Amygdala (tissue), 56 donors: ENCODE measurements at regions not wholly inside any gene's neighbourhood (a gene's known extent, or its start where the extent isn't known, plus 50 kb on each side); places are given as distances from the start of the nearest gene placed in this dataset.
"Not testable (repeated sequence)": the region's sequence is repeated elsewhere in the genome, so short reads cannot be mapped to it uniquely, and the experiment has no call there.

Experiments
- DNase-seq, 56 donors: peaks; one replicate each; lab custom pipeline; 2025; lab: John Stamatoyannopoulos, UW

- DNase-seq: no peak
These were observed 140.1 kb downstream of the ZNF486 start for GRCh38 chr19:20307127-20307526.

DNA sequence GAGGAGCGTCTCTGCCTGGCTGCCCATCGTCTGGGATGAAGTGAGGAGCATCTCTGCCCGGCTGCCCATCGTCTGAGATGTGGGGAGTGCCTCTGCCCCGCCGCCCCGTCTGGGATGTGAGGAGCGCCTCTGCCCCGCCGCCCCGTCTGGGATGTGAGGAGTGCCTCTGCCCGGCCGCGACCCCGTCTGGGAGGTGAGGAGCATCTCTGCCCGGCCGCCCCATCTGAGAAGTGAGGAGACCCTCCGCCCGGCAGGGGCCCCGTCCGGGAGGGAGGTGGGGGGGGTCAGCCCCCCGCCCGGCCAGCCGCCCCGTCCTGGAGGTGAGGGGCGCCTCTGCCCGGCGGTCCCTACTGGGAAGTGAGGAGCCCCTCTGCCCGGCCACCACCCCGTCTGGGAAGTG is 129.3 kb downstream of the ZNF486 start:
- DNase-seq: not testable (repeated sequence)

DNA sequence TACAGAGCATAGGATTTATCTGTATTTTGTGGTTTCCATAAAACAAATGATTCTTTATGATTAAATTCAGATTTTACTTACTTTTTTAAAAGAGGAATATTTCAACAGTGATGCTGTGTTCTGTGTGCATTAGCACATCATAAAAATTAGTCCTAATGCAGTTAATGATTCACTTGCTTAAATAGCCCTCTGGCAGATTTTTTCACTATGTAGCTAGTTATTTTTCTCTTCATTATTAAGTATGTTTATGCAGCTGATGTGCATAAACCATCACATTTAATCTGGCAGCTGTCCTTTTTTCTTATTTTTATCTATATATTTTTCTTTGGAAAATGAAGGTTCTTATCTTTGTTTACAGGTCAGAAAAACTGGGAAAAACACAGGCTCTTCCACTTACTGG is 127.2 kb downstream of the ZNF486 start:
- DNase-seq: no peak

GRCh38 chr19:20292520-20292919 is 125.5 kb downstream of the ZNF486 start:
- DNase-seq: not testable (repeated sequence)

DNA sequence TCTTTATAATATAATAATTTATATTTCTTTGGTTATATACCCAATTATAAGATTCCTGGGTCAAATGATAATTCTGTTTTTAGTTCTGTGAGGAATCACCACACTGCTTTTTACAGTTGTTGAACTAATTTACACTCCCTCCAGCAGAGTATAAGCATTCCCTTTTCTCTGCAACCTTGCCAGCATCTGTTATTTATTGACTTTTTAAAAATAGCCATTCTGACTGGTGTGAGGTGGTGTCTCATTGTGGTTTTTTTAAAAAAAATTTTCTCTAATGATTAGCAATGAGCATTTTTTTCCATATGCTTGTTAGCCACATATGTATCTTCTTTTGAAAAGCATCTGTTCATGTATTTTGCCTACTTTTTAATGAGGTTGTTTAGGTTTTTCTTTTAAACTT is 122.2 kb downstream of the ZNF486 start:
- DNase-seq: no peak

DNA sequence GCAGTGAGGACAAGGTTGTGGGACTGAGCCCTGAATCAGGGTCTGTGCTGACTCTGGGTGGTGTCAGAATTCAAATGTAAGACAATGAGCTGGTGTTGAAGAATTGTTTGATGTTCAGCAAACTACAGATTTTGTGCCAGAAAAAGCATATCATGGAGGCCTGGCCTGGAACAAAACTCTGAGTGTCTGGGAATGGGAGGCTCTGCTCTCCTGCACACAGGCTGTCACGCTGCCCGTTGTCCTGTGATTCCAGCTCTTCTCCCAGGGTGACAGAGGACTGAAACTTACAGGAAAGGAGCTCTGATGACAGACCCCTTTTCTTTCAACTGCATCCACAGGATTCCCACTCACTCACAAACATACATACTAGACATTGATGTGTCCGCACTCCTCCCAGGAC is 120.1 kb downstream of the ZNF486 start:
- DNase-seq: peak in 28 of 56 donors; percentile 0 to 61 (median 19)

GRCh38 chr19:20285876-20286275 is 118.9 kb downstream of the ZNF486 start:
- DNase-seq: not testable (repeated sequence)

DNA sequence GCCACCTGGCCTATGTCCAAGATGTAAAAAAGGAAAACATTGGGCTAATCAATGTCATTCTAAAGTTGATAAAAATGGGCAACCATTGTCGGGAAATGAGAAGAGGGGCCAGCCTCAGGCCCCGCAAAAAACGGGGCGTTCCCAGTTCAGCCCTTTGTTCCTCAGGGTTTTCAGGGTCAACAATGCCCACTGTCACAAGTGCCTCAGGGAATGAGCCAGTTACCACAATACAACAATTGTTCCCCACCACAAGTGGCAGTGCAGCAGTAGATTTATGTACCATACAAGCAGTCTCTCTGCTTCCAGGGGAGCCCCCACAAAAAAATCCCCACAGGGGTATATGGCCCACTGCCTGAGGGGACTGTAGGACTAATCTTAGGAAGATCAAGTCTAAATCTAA is 112.5 kb downstream of the ZNF486 start:
- DNase-seq: peak in 44 of 56 donors; percentile 2 to 78 (median 44)

GRCh38 chr19:20278342-20278741 is 111.3 kb downstream of the ZNF486 start:
- peak in 6 of 56 donors; percentile 1 to 48 (median 10) for DNase-seq

DNA sequence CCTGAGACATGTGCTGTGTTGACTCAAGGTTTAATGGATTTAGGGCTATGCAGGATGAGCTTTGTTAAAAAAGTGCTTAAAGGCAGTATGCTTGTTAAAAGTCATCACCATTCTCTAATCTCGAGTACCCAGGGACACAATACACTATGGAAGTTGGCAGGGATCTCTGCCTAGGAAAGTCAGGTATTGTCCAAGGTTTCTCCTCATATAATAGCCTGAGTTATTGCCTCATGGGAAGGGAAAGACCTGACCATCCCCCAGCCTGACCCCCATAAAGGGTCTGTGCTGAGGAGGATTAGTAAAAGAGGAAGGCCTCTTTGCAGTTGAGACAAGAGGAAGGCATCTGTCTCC is 109.7 kb downstream of the ZNF486 start:
- DNase-seq: not testable (repeated sequence)

GRCh38 chr19:20276011-20276731 is 109.2 kb downstream of the ZNF486 start:
- DNase-seq: no peak

DNA sequence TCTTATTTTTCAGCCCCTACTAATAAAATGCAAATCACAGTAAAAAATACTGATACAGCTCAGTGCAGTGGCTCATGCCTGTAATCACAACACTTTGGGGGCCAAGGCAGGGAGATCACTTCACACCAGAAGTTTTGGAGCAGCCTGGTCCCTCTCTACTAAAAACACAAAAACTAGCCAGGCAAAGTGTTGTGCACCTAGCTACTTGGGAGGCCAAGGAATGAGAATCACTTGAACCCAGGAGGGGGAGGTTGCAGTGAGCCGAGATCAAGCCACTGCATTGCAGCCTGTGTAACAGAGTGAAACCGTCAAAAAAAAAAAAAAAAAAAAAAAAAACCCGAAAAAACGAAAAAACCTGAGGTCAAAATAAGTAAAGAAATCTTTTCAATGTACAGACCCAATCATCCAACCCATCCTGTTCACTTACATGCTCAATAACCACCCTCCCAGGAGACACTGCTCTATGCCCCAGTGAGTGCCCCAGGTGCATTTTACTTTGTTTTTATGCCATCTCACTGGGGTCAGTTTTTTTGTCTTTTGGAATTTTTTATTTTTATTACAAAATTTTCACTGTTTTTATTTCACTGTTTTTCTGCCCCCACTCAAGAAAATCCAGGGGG is 107.0 kb downstream of the ZNF486 start:
- DNase-seq: no peak

- DNase-seq: no peak
These were observed 106.4 kb downstream of the ZNF486 start for GRCh38 chr19:20273376-20273775.

- DNase-seq: not testable (repeated sequence)
These were observed 105.6 kb downstream of the ZNF486 start for GRCh38 chr19:20272627-20273010.

DNA sequence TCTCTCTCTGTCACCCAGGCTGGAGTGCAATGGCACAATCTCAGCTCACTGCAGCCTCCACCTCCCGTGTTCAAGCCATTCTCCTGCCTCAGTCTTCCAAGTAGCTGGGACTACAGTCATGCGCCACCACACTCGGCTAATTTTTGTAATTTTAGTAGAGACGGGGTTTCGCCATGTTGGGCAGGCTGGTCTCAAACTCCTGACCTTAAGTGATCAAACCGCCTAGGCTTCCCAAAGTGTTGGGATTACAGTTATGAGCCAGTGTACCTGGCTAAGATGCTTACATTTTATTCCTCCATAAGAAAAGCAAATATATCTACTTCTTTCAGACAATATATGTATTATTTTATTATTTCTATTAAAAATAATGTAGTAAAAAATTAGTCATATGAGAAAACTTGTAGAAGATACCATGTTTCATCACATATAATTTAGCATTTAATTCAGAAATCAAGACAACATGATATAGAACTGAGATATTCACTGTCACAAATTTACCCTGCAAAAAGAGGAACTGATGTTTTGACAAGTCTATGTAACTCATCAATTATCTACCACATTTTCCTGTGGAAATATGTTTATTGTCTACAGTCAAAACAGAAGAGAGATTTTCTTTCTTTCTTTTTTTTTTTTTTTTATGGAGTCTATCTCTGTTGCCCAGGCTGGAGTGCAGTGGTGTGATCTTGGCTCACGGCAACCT is 105.1 kb downstream of the ZNF486 start:
- DNase-seq: not testable (repeated sequence)

DNA sequence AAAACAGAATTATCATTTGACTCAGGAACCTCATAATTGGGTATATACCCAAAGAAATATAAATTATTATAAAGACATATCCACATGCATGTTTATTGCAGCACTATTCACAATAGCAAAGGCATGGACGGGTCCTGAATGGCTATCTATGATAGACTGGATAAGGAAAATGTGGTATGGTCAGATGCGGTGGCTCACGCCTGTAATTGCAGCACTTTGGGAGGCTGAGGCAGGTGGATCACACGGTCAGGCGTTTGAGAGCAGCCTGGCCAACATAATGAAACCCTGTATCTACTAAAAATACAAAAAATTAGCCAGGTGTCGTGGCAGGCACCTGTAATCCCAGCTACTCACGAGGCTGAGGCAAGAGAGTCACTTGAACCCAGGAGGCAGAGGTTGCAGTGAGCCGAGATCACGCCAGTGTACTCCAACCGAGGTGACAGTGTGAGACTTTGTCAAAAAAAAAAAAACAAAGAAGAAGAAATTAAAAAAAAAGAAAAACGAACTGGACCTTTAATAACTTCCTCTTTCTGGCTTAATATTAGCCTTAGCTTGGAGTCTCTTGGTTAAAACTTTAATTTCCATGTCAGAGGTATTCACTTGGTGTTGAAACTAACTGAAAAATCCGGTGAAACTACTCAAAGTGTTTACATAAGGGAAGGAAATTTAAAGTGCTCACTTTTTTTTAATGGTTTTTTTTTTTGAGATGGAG is 104.4 kb downstream of the ZNF486 start:
- no peak for DNase-seq

DNA sequence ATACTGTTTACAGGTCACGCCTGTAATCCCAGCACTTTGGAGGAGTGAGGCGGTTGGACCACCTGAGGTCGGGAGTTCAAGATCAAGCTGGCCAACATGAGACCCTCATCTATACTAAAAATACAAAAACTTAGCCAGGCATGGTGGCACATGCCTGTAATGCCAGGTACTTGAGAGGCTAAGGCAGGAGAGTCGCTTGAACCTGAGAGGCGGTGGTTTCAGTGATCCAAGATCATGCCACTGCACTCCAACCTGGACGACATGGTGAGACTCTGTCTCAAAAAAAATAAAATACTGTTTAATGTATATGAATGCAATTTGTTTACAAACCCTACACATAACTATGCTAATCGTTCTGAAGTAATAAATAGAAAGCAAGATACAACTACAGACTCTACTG is 102.4 kb downstream of the ZNF486 start:
- DNase-seq: no peak

DNA sequence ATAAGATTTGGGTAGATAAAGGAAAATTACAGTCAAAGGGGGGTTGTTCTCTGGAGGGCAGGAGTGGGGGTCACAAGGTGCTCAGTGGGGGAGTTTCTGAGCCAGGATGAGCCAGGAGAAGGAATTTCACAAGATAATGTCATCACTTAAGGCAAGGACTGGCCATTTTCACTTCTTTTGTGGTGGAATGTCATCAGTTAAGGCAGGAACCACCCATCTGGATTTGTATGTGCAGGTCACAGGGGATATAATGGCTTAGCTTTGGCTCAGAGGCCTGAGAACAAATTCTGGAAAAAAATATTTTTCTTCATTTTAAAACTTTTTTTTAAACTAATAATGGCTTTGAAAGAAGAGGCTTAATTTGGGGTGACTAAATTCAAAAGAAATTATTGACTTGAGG is 94.5 kb downstream of the ZNF486 start:
- not testable (repeated sequence) for DNase-seq

DNA sequence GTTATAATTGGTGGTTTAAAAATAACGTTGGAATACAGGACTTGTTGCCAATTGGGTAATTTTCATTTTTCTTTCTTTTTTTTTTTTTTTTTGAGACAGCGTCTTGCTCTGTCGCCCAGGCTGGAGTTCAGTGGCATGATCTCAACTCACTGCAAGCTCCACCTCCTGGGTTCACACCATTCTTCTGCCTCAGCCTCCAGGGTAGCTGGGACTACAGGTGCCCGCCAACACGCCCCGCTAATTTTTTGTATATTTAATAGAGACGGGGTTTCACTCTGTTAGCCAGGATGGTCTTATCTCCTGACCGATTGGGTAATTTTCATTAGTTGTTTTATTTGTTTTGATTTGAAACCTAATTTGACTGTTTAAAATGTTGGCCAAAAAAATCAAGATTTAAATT is 93.7 kb downstream of the ZNF486 start:
- DNase-seq: not testable (repeated sequence)

GRCh38 chr19:20259615-20260014 is 92.6 kb downstream of the ZNF486 start:
- no peak for DNase-seq

DNA sequence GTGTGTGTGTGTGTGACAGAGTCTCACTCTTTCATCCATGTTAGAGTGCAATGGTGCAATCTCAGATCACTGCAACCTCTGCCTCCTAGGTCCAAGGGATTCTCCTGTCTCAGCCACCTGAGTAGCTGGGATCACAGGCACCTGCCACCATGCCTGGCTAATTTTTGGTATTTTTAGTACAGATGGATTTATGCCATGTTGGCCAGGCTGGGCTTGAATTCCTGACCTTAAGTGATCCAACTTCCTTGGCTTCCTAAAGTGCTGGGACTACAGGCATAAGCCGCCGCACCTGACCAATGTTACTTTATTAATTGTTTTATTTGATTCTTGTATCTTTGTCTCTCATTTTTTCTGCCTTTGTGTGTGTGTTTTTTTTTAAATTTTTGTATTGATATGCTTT is 89.6 kb downstream of the ZNF486 start:
- no peak for DNase-seq
